Peyer's patch (tissue), 4 donors: ENCODE measurements at regions not wholly inside any gene's neighbourhood (a gene's known extent, or its start where the extent isn't known, plus 50 kb on each side); places are given as distances from the start of the nearest gene placed in this dataset.

Experiments used
- CTCF ChIP-seq, 6 experiments: fragments of 450-650 bp in 4 of 6; fragments of 200-600 bp in 2 of 6; sonication (generic) in 1 of 6; IDR thresholded peaks; one replicate each; pipeline ENCODE4 v1.5.1; 2017 to 2019; ENCODE audit warnings: antibody characterized with exemption in 6 of 6, mild to moderate bottlenecking in 3 of 6, moderate library complexity in 1 of 6
- POLR2A ChIP-seq, 2 donors: fragments of 450-650 bp; IDR thresholded peaks; one replicate each; pipeline ENCODE4 v1.5.1; 2017; ENCODE audit warnings: antibody characterized with exemption in 2 of 2, mild to moderate bottlenecking in 2 of 2, moderate library complexity in 2 of 2

GRCh38 chr21:19700476-19700875 is 1296.9 kb upstream of the TMPRSS15 start:
- TF ChIP-seq CTCF (IDR thresholded peaks at IDR 0.05) (no peak), POLR2A (IDR thresholded peaks at IDR 0.05) (no peak)
